PC-3 (cell line): ENCODE measurements at regions not wholly inside any gene's neighbourhood (a gene's known extent, or its start where the extent isn't known, plus 50 kb on each side); places are given as distances from the start of the nearest gene placed in this dataset.

Source experiments
- EZH2 ChIP-seq: fragments of 300-600 bp; sonication (generic); IDR thresholded peaks from one replicate; pipeline ENCODE4 v1.6.1; 2017; ENCODE audit warnings: antibody characterized with exemption, mild to moderate bottlenecking, low read length; ENCODE audit not compliant: unreplicated experiment
- TF ChIP-seq, protein P1 (sequence below): fragments of 300-600 bp; sonication (generic); conservative IDR thresholded peaks from 2 replicates; pipeline ENCODE4 v1.5.1; 2017; ENCODE audit warnings: antibody characterized with exemption, low read depth, mild to moderate bottlenecking, low read length

DNA sequence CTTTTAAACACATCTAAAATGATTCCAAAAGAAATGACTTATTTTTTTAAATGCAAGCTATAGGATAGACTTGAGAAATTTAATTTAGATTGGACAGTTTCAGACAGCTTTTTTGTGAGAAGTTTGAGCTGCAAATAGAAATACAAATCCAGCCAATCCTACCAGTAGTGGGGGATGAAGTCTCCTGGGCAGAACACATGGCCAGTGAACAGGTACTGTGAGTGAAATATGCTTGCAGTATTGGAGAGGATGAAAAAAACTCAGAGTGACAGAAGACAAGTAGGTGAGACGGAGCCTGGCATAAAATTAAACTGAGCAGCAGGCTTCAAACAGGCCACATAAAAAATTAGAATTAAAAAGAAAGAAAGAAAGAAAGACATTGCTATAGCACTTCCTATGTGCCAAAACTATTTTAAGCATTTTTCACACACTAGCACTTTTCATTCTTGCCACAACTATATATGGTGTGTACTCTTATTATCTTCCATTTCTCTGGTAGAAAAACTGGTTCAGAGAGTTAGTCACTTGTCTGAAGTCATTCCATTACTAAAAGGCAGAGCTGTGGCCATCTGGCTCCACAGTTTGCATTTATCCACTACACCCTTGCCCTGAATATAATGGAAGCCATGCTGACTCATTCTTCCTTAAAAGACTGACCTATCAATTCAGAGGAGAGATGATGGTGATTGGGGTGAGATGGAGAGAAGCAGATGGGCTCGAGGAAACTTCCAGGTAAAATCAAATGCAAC is 310.2 kb upstream of the CTNND2 start:
- no peak for TF ChIP-seq EZH2
- TF ChIP-seq, protein P1, sequence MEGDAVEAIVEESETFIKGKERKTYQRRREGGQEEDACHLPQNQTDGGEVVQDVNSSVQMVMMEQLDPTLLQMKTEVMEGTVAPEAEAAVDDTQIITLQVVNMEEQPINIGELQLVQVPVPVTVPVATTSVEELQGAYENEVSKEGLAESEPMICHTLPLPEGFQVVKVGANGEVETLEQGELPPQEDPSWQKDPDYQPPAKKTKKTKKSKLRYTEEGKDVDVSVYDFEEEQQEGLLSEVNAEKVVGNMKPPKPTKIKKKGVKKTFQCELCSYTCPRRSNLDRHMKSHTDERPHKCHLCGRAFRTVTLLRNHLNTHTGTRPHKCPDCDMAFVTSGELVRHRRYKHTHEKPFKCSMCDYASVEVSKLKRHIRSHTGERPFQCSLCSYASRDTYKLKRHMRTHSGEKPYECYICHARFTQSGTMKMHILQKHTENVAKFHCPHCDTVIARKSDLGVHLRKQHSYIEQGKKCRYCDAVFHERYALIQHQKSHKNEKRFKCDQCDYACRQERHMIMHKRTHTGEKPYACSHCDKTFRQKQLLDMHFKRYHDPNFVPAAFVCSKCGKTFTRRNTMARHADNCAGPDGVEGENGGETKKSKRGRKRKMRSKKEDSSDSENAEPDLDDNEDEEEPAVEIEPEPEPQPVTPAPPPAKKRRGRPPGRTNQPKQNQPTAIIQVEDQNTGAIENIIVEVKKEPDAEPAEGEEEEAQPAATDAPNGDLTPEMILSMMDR: no peak
